Body of pancreas (tissue), 4 donors: ENCODE measurements at regions not wholly inside any gene's neighbourhood (a gene's known extent, or its start where the extent isn't known, plus 50 kb on each side); places are given as distances from the start of the nearest gene placed in this dataset.

Experiments
- ATAC-seq: fragments of 150-250 bp; one replicate; pipeline ENCODE4 v1.9.1; 2016
- DNase-seq, 4 donors: peaks; one replicate each; pipeline ENCODE4 v3.0.0-alpha.2; 2019
- H3K27ac ChIP-seq, 4 donors: fragments of 200-600 bp; sonication (generic); 1 replicate in 3 of 4; 2 replicates in 1 of 4; pipeline versions ENCODE4 v1.5.1 to v1.6.1; 2016 to 2019; ENCODE audit warnings: mild to moderate bottlenecking in 1 of 4, mixed read lengths in 1 of 4, moderate library complexity in 1 of 4
- H3K27me3 ChIP-seq, 2 donors: fragments of 200-600 bp; sonication (generic); one replicate each; pipeline ENCODE4 v1.6.0; 2016; ENCODE audit warnings: mild to moderate bottlenecking in 1 of 2
- H3K36me3 ChIP-seq, 2 donors: fragments of 200-600 bp; sonication (generic); replicated peaks in 1 of 2; 2 replicates each; pipeline ENCODE4 v1.5.1; 2016; ENCODE audit warnings: low read depth in 2 of 2; ENCODE audit not compliant: insufficient read depth in 1 of 2
- H3K4me1 ChIP-seq: fragments of 200-600 bp; sonication (generic); one replicate; pipeline ENCODE4 v1.6.0; 2016
- H3K4me3 ChIP-seq, 2 donors: fragments of 200-600 bp; sonication (generic); 1 replicate in 1 of 2; 2 replicates in 1 of 2; pipeline ENCODE4 v1.5.1; 2016 to 2019
- H3K9me3 ChIP-seq, 3 donors: fragments of 200-600 bp; sonication (generic); 1 replicate in 2 of 3; 2 replicates in 1 of 3; pipeline ENCODE4 v1.5.1; 2016
- CTCF ChIP-seq, 7 experiments: fragments of 450-650 bp in 4 of 7; fragments of 200-600 bp in 3 of 7; sonication (generic) in 3 of 7; IDR thresholded peaks; one replicate each; pipeline ENCODE4 v1.5.1; 2016 to 2019; ENCODE audit warnings: antibody characterized with exemption in 7 of 7
- POLR2A ChIP-seq, 3 donors: fragments of 450-650 bp; IDR thresholded peaks; one replicate each; pipeline ENCODE4 v1.6.1; 2016; ENCODE audit warnings: antibody characterized with exemption in 3 of 3, mild to moderate bottlenecking in 2 of 3
- WGBS, 2 donors: methylation state at CpG; one replicate each; pipeline ENCODE4 v1.1.5; 2017; 5-methylcytosine and 5-hydroxymethylcytosine counted together
- intact Hi-C: fragments of 100-400 bp; cut with DNase I; formaldehyde crosslinking; loops from one replicate; pipeline ENCODE4 v1.15.1; 2023

- no peak for DNase-seq
- H3K4me3 ChIP-seq, result no peak overlapping the region
- ATAC-seq, result no peak
- H3K27ac ChIP-seq, result no peak overlapping the region
- H3K27me3 ChIP-seq, result no peaks in the 10 kb centered on the region
- no peaks in the 10 kb centered on the region for H3K9me3 ChIP-seq
- intact Hi-C loops, result no loop called here
- no peaks in the 10 kb centered on the region for H3K4me1 ChIP-seq
- WGBS, 2 donors, result 62 to 68% methylated on average over 7 of the region's 7 CpGs
- no peak for TF ChIP-seq POLR2A (IDR thresholded peaks at IDR 0.05)
- H3K36me3 ChIP-seq, result no peaks in the 10 kb centered on the region
These were observed 141.7 kb downstream of the CD164 start for GRCh38 chr6:109240370-109241084.

- Histone ChIP-seq H3K27ac (no peak overlapping the region), H3K36me3 (no peaks in the 10 kb centered on the region), H3K4me1 (no peaks in the 10 kb centered on the region), H3K27me3 (no peaks in the 10 kb centered on the region), H3K9me3 (no peaks in the 10 kb centered on the region), H3K4me3 (no peak overlapping the region)
- DNase-seq, result no peak
- WGBS, 2 donors, result 72 to 80% methylated on average over 9 of the region's 9 CpGs
- TF ChIP-seq POLR2A (IDR thresholded peaks at IDR 0.05) (no peak), CTCF (IDR thresholded peaks at IDR 0.05) (no peak)
- ATAC-seq, result no peak
- intact Hi-C loops, result no loop called here
These were observed 142.5 kb downstream of the CD164 start for GRCh38 chr6:109239651-109240321.

- 78 to 80% methylated on average over 2 of the region's 2 CpGs for WGBS, 2 donors
- H3K9me3 ChIP-seq, result no peaks in the 10 kb centered on the region
- TF ChIP-seq CTCF (IDR thresholded peaks at IDR 0.05) (no peak), POLR2A (IDR thresholded peaks at IDR 0.05) (no peak)
- no peak overlapping the region for H3K4me3 ChIP-seq
- H3K27me3 ChIP-seq, result no peaks in the 10 kb centered on the region
- intact Hi-C loops, result no loop called here
- ATAC-seq, result no peak
- H3K27ac ChIP-seq, result no peak overlapping the region
- H3K36me3 ChIP-seq, result no peaks in the 10 kb centered on the region
- DNase-seq, result no peak
- H3K4me1 ChIP-seq, result no peaks in the 10 kb centered on the region
These were observed 143.1 kb downstream of the CD164 start for GRCh38 chr6:109239160-109239559.

GRCh38 chr6:109238396-109238795 lies 143.1 kb downstream of the CEP57L1 start:
- Histone ChIP-seq H3K9me3 (no peaks in the 10 kb centered on the region), H3K4me3 (no peak overlapping the region), H3K36me3 (no peaks in the 10 kb centered on the region), H3K27ac (no peak overlapping the region), H3K27me3 (no peaks in the 10 kb centered on the region), H3K4me1 (no peaks in the 10 kb centered on the region)
- WGBS, 2 donors, result 74 to 83% methylated on average over 3 of the region's 3 CpGs
- no peak for ATAC-seq
- intact Hi-C loops, result no loop called here
- no peak for DNase-seq
- no peak for TF ChIP-seq CTCF (IDR thresholded peaks at IDR 0.05)
- no peak for TF ChIP-seq POLR2A (IDR thresholded peaks at IDR 0.05)

GRCh38 chr6:109237986-109238329 lies 142.7 kb downstream of the CEP57L1 start:
- Histone ChIP-seq H3K27ac (no peak overlapping the region), H3K9me3 (no peaks in the 10 kb centered on the region), H3K4me3 (no peak overlapping the region), H3K27me3 (no peaks in the 10 kb centered on the region), H3K36me3 (no peaks in the 10 kb centered on the region), H3K4me1 (no peaks in the 10 kb centered on the region)
- intact Hi-C loops, result no loop called here
- TF ChIP-seq POLR2A (IDR thresholded peaks at IDR 0.05) (no peak), CTCF (IDR thresholded peaks at IDR 0.05) (no peak)
- ATAC-seq (no peak), DNase-seq (no peak)
- WGBS, 2 donors, result 76 to 87% methylated on average over 11 of the region's 11 CpGs
